ENCODE measurements at regions not wholly inside any gene's neighbourhood (a gene's known extent, or its start where the extent isn't known, plus 50 kb on each side); places are given as distances from the start of the nearest gene placed in this dataset.

DNA sequence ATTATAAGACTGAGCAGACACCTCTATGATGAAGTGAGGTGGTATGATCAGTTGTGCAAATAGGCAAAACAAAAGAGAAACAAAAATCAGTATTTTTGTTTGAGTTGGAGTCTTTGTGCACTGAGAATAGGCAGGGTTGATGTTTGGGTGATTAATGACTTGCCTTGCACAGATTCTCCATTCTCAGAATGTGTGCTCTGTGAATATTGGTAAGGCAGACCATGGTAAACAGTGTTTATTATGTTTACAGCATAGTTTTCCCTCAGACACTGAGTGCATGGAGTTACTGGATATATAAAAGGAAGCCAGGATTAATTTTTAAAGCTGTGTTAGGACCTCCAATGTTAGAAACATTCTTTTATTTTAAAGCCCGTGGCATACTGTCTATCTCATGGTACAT, 240.2 kb upstream of the MAGEB16 start:
- no peaks in the 10 kb centered on the region for H3K27me3 Mint-ChIP-seq (ENCODE audit: insufficient read depth, unreplicated experiment)

DNA sequence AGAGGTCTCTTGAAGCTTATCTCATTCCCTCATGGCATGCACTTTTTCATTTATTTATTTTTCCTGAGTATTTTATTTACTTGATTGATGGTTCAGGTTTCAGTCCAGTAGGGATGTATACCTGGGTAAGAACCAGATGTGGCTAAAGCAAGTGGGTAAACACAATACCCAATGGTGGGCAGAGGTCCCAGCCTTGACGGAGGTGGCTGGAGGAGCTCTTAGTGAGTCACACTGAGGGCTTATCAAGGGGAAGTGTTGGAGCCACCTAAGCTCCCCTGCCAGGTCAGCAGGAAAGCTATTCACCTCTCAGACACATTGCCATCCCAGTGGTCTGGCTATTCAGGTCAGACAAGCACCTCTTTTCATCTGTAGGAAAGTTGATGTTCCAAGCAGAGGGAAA, 236.2 kb upstream of the MAGEB16 start:
- Histone ChIP-seq H3K27me3 (replicated peaks; ENCODE audit: control insufficient read depth, insufficient read depth, low read length) (no peaks in the 10 kb centered on the region), H3K4me3 (ENCODE audit: low read depth, low read length) (no peak overlapping the region), H3K4me1 (no peaks in the 10 kb centered on the region), H3K9me3 (no peaks in the 10 kb centered on the region), H3K36me3 (ENCODE audit: control insufficient read depth, insufficient read depth, low read length) (no peaks in the 10 kb centered on the region)
- no peak overlapping the region for H3K4me3 Mint-ChIP-seq (ENCODE audit: unreplicated experiment)
- ChIA-PET CTCF (no interaction called here), POLR2A (no interaction called here)
- no peak overlapping the region for H3K27ac Mint-ChIP-seq (ENCODE audit: unreplicated experiment)
- intact Hi-C loops (cut with micrococcal nuclease; ENCODE audit: unreplicated experiment): no loop called here
- no peak for DNase-seq
- no peaks in the 10 kb centered on the region for H3K27me3 Mint-ChIP-seq (ENCODE audit: insufficient read depth, unreplicated experiment)
- TF ChIP-seq, protein P1, sequence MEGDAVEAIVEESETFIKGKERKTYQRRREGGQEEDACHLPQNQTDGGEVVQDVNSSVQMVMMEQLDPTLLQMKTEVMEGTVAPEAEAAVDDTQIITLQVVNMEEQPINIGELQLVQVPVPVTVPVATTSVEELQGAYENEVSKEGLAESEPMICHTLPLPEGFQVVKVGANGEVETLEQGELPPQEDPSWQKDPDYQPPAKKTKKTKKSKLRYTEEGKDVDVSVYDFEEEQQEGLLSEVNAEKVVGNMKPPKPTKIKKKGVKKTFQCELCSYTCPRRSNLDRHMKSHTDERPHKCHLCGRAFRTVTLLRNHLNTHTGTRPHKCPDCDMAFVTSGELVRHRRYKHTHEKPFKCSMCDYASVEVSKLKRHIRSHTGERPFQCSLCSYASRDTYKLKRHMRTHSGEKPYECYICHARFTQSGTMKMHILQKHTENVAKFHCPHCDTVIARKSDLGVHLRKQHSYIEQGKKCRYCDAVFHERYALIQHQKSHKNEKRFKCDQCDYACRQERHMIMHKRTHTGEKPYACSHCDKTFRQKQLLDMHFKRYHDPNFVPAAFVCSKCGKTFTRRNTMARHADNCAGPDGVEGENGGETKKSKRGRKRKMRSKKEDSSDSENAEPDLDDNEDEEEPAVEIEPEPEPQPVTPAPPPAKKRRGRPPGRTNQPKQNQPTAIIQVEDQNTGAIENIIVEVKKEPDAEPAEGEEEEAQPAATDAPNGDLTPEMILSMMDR (IDR thresholded peaks at IDR 0.05; ENCODE audit: insufficient read depth in 1 of 2, low read depth in 1 of 2, low read length in 1 of 2, severe bottlenecking in 1 of 2, unreplicated experiment in 1 of 2): no peak
- no peaks in the 10 kb centered on the region for H3K36me3 Mint-ChIP-seq (ENCODE audit: insufficient read depth, unreplicated experiment)
- H3K9me3 Mint-ChIP-seq (ENCODE audit: unreplicated experiment): no peaks in the 10 kb centered on the region
- H3K4me1 Mint-ChIP-seq (ENCODE audit: low read depth, unreplicated experiment): no peaks in the 10 kb centered on the region
- no TSS peak for BruUV-seq (replicated peaks)

More for the DNA sequence above, 240.2 kb upstream of the MAGEB16 start:
- H3K27ac Mint-ChIP-seq (ENCODE audit: unreplicated experiment): no peak overlapping the region
- Histone ChIP-seq H3K4me1 (no peaks in the 10 kb centered on the region), H3K9me3 (no peaks in the 10 kb centered on the region), H3K4me3 (ENCODE audit: low read depth, low read length) (no peak overlapping the region), H3K36me3 (ENCODE audit: control insufficient read depth, insufficient read depth, low read length) (no peaks in the 10 kb centered on the region), H3K27me3 (replicated peaks; ENCODE audit: control insufficient read depth, insufficient read depth, low read length) (no peaks in the 10 kb centered on the region)
- CTCF ChIA-PET: no interaction called here
- BruUV-seq (replicated peaks): no TSS peak
- intact Hi-C loops (cut with micrococcal nuclease; ENCODE audit: unreplicated experiment): no loop called here
- TF ChIP-seq, protein P1 (IDR thresholded peaks at IDR 0.05; ENCODE audit: insufficient read depth in 1 of 2, low read depth in 1 of 2, low read length in 1 of 2, severe bottlenecking in 1 of 2, unreplicated experiment in 1 of 2): no peak
- no peak overlapping the region for H3K4me3 Mint-ChIP-seq (ENCODE audit: unreplicated experiment)
- no peaks in the 10 kb centered on the region for H3K9me3 Mint-ChIP-seq (ENCODE audit: unreplicated experiment)
- H3K4me1 Mint-ChIP-seq (ENCODE audit: low read depth, unreplicated experiment): no peaks in the 10 kb centered on the region
- POLR2A ChIA-PET: no interaction called here
- no peaks in the 10 kb centered on the region for H3K36me3 Mint-ChIP-seq (ENCODE audit: insufficient read depth, unreplicated experiment)
- no peak for DNase-seq

DNA sequence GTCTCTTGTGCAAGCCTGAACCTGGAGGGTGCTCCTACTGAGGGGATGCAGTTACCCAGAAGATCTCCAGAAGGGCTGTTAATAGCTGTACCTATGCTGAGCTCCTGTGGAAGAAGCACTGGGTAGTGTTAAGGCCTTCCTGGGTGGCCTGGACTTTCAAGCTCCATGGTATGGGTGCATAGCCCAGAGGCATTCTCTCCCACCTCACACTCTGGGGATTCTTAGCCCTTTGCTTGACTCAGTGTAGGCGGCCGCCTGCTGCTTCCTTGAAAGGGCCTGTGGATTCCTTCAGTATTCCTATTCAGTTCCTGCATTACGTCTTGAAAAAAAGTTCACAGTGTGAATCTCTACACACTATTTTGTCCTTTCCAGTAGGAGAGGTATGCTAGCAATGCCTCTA, 235.7 kb upstream of the MAGEB16 start:
- H3K9me3 Mint-ChIP-seq (ENCODE audit: unreplicated experiment): no peaks in the 10 kb centered on the region
- DNase-seq: no peak
- intact Hi-C loops (cut with micrococcal nuclease; ENCODE audit: unreplicated experiment): no loop called here
- no peaks in the 10 kb centered on the region for H3K9me3 ChIP-seq
- H3K36me3 Mint-ChIP-seq (ENCODE audit: insufficient read depth, unreplicated experiment): no peaks in the 10 kb centered on the region
- H3K27me3 ChIP-seq (replicated peaks; ENCODE audit: control insufficient read depth, insufficient read depth, low read length): no peaks in the 10 kb centered on the region
- BruUV-seq (replicated peaks): no TSS peak
- ChIA-PET POLR2A (no interaction called here), CTCF (no interaction called here)
- no peaks in the 10 kb centered on the region for H3K4me1 Mint-ChIP-seq (ENCODE audit: low read depth, unreplicated experiment)
- H3K27me3 Mint-ChIP-seq (ENCODE audit: insufficient read depth, unreplicated experiment): no peaks in the 10 kb centered on the region
- no peaks in the 10 kb centered on the region for H3K4me1 ChIP-seq
- H3K4me3 ChIP-seq (ENCODE audit: low read depth, low read length): no peak overlapping the region
- TF ChIP-seq, protein P1 (IDR thresholded peaks at IDR 0.05; ENCODE audit: insufficient read depth in 1 of 2, low read depth in 1 of 2, low read length in 1 of 2, severe bottlenecking in 1 of 2, unreplicated experiment in 1 of 2): no peak
- no peak overlapping the region for H3K27ac Mint-ChIP-seq (ENCODE audit: unreplicated experiment)
- H3K36me3 ChIP-seq (ENCODE audit: control insufficient read depth, insufficient read depth, low read length): no peaks in the 10 kb centered on the region
- no peak overlapping the region for H3K4me3 Mint-ChIP-seq (ENCODE audit: unreplicated experiment)
